Right atrium auricular region (tissue), 2 donors: ENCODE measurements at regions not wholly inside any gene's neighbourhood (a gene's known extent, or its start where the extent isn't known, plus 50 kb on each side); places are given as distances from the start of the nearest gene placed in this dataset.

Source experiments
- DNase-seq: peaks from one replicate; pipeline ENCODE4 v3.0.0-alpha.2; 2019; ENCODE audit warnings: low spot score
- H3K27ac ChIP-seq, 2 donors: fragments of 200-600 bp; sonication (generic); 1 replicate in 1 of 2; 2 replicates in 1 of 2; pipeline ENCODE4 v1.5.1; 2016 to 2019
- H3K27me3 ChIP-seq, 2 donors: fragments of 200-600 bp; sonication (generic); one replicate each; pipeline versions ENCODE4 v1.5.1 to v1.6.0; 2017 to 2019
- H3K36me3 ChIP-seq: fragments of 200-600 bp; sonication (generic); one replicate; pipeline ENCODE4 v1.5.1; 2016
- H3K4me1 ChIP-seq, 2 donors: fragments of 200-600 bp; sonication (generic); one replicate each; pipeline versions ENCODE4 v1.5.1 to v1.6.0; 2017 to 2019
- H3K4me3 ChIP-seq, 2 donors: fragments of 200-600 bp; sonication (generic); 1 replicate in 1 of 2; 2 replicates in 1 of 2; pipeline ENCODE4 v1.5.1; 2017 to 2019; ENCODE audit warnings: mild to moderate bottlenecking in 1 of 2, moderate library complexity in 1 of 2
- H3K9me3 ChIP-seq, 2 donors: fragments of 200-600 bp; sonication (generic); one replicate each; pipeline ENCODE4 v1.5.1; 2019
- TF ChIP-seq, protein P1 (sequence below), 2 donors: fragments of 200-600 bp; sonication (generic); IDR thresholded peaks; one replicate each; pipeline ENCODE4 v1.5.1; 2019; ENCODE audit warnings: antibody characterized with exemption in 2 of 2

DNA sequence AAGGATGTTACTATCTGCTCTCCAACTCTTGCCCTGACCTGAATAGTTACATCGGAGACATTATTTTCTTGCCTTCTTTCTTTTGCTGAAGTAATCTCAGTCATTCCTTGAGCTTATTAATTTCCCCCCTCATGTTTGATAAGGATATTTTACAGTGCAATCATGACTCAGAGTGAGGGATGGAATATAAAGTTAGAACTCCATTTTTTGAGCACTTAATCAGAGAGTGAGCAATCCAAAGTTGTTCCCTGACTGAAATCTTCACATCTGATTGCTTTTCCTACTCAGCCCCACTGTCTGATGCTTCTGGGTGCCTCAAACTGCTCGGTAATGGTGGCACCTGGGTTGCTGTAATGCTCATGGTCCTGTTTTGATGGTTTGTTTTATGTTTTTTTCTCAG is 142.7 kb upstream of the SEL1L start:
- DNase-seq: no peak
- H3K36me3 ChIP-seq: no peaks in the 10 kb centered on the region
- no peaks in the 10 kb centered on the region for H3K4me1 ChIP-seq
- H3K9me3 ChIP-seq: no peaks in the 10 kb centered on the region
- H3K27me3 ChIP-seq: no peaks in the 10 kb centered on the region
- no peak overlapping the region for H3K4me3 ChIP-seq
- TF ChIP-seq, protein P1, sequence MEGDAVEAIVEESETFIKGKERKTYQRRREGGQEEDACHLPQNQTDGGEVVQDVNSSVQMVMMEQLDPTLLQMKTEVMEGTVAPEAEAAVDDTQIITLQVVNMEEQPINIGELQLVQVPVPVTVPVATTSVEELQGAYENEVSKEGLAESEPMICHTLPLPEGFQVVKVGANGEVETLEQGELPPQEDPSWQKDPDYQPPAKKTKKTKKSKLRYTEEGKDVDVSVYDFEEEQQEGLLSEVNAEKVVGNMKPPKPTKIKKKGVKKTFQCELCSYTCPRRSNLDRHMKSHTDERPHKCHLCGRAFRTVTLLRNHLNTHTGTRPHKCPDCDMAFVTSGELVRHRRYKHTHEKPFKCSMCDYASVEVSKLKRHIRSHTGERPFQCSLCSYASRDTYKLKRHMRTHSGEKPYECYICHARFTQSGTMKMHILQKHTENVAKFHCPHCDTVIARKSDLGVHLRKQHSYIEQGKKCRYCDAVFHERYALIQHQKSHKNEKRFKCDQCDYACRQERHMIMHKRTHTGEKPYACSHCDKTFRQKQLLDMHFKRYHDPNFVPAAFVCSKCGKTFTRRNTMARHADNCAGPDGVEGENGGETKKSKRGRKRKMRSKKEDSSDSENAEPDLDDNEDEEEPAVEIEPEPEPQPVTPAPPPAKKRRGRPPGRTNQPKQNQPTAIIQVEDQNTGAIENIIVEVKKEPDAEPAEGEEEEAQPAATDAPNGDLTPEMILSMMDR (IDR thresholded peaks at IDR 0.05): no peak
- no peak overlapping the region for H3K27ac ChIP-seq

DNA sequence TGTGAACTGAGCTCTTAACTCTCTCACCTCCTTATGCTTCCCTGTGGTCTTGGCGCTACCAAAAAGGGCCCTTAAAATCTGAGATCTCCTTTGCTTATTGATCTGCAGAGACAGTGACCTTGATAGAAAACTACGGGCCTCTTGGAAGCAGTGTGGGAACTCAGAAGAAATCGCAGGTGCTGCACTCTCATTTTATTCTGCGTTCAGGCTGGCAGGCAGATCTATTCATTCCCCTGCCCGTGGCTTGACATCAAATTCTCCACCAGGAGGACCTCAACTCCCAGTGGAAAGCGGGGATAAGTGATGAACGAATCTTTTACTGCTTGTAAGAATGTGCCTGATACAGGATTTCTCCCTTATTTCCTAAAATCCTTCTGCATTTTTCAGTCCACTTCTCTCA is 143.2 kb upstream of the SEL1L start:
- Histone ChIP-seq H3K36me3 (no peaks in the 10 kb centered on the region), H3K9me3 (no peaks in the 10 kb centered on the region), H3K27ac (no peak overlapping the region), H3K4me1 (no peaks in the 10 kb centered on the region), H3K4me3 (no peak overlapping the region), H3K27me3 (no peaks in the 10 kb centered on the region)
- no peak for DNase-seq
- TF ChIP-seq, protein P1 (IDR thresholded peaks at IDR 0.05): no peak

DNA sequence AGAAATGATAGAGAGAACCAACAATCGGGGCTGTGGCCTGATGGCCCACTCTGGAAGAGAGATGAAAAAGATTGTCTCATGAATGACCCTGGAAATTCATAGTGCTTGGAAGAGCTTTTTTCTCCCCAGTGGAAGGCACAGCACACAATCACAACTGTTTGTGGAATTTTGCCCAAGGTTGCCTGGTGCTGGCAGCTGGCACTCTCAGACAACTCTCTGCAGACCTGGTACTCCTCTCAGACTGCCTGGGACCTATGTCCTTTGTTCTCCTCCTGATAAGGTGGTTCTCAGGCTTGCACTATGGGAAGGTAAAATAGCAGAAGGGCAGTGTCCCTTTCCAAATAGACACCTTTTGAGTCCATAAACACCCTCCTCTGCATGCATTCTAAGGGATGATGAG is 144.1 kb upstream of the SEL1L start:
- Histone ChIP-seq H3K36me3 (no peaks in the 10 kb centered on the region), H3K4me3 (no peak overlapping the region), H3K27ac (no peak overlapping the region), H3K4me1 (no peaks in the 10 kb centered on the region), H3K9me3 (no peaks in the 10 kb centered on the region), H3K27me3 (no peaks in the 10 kb centered on the region)
- DNase-seq: no peak
- TF ChIP-seq, protein P1 (IDR thresholded peaks at IDR 0.05): no peak

DNA sequence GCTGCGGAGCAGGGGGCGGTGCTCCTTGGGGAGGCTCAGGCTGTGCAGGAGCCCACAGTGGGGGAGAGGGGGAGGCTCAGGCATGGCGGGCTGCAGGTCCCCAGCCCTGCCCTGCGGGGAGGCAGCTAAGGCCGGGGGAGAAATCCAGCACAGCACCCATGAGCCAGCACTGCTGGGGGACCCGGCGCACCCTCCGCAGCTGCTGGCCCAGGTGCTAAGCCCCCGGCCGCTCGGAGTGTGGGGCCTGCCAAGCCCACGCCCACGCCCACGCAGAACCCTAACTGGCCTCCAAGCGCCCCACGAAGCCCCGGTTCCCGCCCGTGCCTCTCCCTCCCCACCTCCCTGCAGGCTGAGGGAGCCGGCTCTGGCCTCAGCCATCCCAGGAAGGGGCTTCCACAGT is 145.6 kb upstream of the SEL1L start:
- TF ChIP-seq, protein P1 (IDR thresholded peaks at IDR 0.05): no peak
- H3K36me3 ChIP-seq: no peaks in the 10 kb centered on the region
- no peak overlapping the region for H3K27ac ChIP-seq
- H3K9me3 ChIP-seq: no peaks in the 10 kb centered on the region
- H3K27me3 ChIP-seq: no peaks in the 10 kb centered on the region
- DNase-seq: no peak
- no peaks in the 10 kb centered on the region for H3K4me1 ChIP-seq
- H3K4me3 ChIP-seq: no peak overlapping the region

DNA sequence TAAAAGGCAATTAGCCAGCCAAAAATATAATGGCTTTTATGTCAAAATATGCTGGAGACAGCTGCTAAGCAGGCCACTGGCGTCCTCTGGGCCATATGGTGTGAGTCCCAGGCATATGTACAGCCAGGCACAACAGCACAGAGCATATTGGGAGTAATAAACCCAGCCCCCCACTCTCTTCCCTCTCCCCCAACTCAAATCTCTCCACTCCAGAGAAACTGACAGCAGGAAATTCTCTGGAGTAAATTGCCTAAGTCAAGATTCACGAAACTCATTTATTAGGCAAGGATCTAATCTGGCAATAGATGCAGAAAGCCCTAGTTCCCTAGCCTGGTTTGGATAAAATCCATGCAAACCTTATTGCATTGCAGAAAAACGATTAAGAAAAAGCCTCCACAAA is 147.9 kb upstream of the SEL1L start:
- no peak for DNase-seq
- Histone ChIP-seq H3K36me3 (no peaks in the 10 kb centered on the region), H3K4me1 (no peaks in the 10 kb centered on the region), H3K9me3 (no peaks in the 10 kb centered on the region), H3K27ac (no peak overlapping the region), H3K4me3 (no peak overlapping the region), H3K27me3 (no peaks in the 10 kb centered on the region)
- TF ChIP-seq, protein P1 (IDR thresholded peaks at IDR 0.05): no peak

DNA sequence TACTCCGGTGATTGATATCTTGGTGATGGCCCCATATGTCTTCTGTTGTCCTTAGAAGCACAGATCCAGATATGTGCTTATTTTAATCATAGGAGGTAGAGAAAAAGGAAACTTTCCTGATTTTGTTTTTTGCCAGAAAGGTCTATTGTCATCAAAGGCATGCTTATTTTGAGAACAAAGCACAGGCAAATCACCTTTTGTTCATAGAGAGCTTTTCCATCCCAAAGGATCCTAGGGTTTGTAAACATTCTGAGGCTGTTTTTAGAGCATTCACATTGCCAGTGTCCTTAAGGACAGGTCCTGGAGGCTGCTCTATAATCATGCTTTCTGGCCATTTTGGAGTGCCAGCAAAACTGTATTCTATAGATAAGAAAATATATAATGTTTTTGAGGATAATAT is 148.5 kb upstream of the SEL1L start:
- TF ChIP-seq, protein P1 (IDR thresholded peaks at IDR 0.05): no peak
- no peak overlapping the region for H3K27ac ChIP-seq

More for the DNA sequence above, 148.5 kb upstream of the SEL1L start:
- H3K27me3 ChIP-seq: no peaks in the 10 kb centered on the region
- no peaks in the 10 kb centered on the region for H3K4me1 ChIP-seq
- no peaks in the 10 kb centered on the region for H3K9me3 ChIP-seq
- H3K4me3 ChIP-seq: no peak overlapping the region
- DNase-seq: no peak
- H3K36me3 ChIP-seq: no peaks in the 10 kb centered on the region
